Large intestine (tissue), 3 donors: ENCODE measurements at regions not wholly inside any gene's neighbourhood (a gene's known extent, or its start where the extent isn't known, plus 50 kb on each side); places are given as distances from the start of the nearest gene placed in this dataset.
"Not testable (repeated sequence)": the region's sequence is repeated elsewhere in the genome, so short reads cannot be mapped to it uniquely, and the experiment has no call there.

ENCODE experiments used
- DNase-seq, 2 donors: peaks; one replicate each; pipeline versions ENCODE4 v3.0.0 to v3.0.0-alpha.2; 2013
- H3K27ac ChIP-seq: one replicate; pipeline ENCODE4 v1.5.1; 2013; ENCODE audit warnings: low read length
- H3K27me3 ChIP-seq: 2 replicates; pipeline ENCODE4 v1.6.1; 2013; ENCODE audit warnings: low read length; ENCODE audit not compliant: control insufficient read depth, insufficient read depth
- H3K36me3 ChIP-seq: 2 replicates; pipeline ENCODE4 v1.6.1; 2013; ENCODE audit warnings: low read length; ENCODE audit not compliant: control insufficient read depth, insufficient read depth
- H3K4me1 ChIP-seq: one replicate; pipeline ENCODE4 v1.6.1; 2013; ENCODE audit warnings: low read length; ENCODE audit not compliant: control insufficient read depth, insufficient read depth
- H3K4me3 ChIP-seq: one replicate; pipeline ENCODE4 v1.5.1; 2013; ENCODE audit warnings: low read length
- H3K9me3 ChIP-seq: one replicate; pipeline ENCODE4 v1.6.1; 2013; ENCODE audit warnings: mild to moderate bottlenecking, low read depth, low read length, moderate library complexity; ENCODE audit not compliant: control insufficient read depth
- WGBS: methylation state at CpG from one replicate; pipeline ENCODE4 v1.1.5; 2013; ENCODE audit warnings: low lambda C conversion rate; ENCODE audit not compliant: insufficient coverage; 5-methylcytosine and 5-hydroxymethylcytosine counted together

DNA sequence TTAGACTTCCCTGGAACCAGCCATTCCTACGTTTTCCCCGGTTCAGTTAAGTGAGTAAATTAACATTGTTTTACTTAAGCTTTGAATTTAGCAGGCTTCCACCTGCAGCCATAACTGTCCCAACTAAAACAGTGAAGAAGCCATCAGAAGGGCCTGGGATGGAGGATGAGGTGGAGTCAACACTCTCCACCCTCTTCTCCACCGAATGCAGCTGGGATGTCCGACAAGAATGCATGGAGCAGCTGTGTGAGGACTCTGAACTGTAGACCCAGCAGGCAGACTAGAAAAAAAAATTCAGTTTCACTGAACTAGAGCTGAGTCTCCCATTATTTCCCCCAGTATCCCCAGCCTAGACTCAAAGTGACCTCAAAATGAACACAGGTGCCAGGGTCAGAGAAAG is 114.8 kb downstream of the C16orf95 start:
- Histone ChIP-seq H3K4me1 (no peaks in the 10 kb centered on the region), H3K27me3 (no peaks in the 10 kb centered on the region), H3K27ac (no peak overlapping the region), H3K9me3 (no peaks in the 10 kb centered on the region), H3K4me3 (no peak overlapping the region), H3K36me3 (no peaks in the 10 kb centered on the region)
- no peak for DNase-seq
- no CpG with 5 or more reads among the region's 4 CpGs for WGBS

DNA sequence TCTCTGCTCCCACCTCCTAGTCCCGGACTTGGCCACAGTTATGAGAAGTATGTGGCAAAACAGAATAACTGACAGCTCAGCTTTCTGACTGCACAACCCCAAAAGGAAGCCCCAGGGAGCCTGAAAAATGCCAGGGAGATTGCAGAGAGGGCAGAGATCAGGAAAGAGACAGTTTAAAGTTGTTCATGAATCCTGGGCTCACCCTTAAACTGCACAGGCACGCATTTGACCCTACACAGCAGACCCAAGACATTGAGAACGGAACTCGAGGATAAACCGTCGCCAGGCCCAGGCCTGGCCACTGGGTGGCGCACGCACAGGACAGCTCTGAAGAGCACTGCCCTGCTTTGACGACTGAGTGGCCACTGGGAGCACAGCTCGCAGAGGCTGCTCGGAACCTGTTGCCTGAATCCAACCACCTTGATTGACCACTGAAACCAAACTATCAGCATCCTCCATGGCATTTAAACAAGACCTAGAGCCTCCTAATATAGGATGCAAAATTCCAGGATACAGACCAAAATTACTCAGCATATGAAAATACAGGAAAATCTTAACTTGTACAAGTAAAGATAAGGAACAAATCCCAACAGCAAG is 114.0 kb downstream of the C16orf95 start:
- H3K27ac ChIP-seq = no peak overlapping the region
- no peaks in the 10 kb centered on the region for H3K27me3 ChIP-seq
- WGBS = no CpG with 5 or more reads among the region's 11 CpGs
- peak; percentile 27 to 39 for DNase-seq
- no peaks in the 10 kb centered on the region for H3K36me3 ChIP-seq
- H3K4me1 ChIP-seq = no peaks in the 10 kb centered on the region
- no peaks in the 10 kb centered on the region for H3K9me3 ChIP-seq
- no peak overlapping the region for H3K4me3 ChIP-seq

DNA sequence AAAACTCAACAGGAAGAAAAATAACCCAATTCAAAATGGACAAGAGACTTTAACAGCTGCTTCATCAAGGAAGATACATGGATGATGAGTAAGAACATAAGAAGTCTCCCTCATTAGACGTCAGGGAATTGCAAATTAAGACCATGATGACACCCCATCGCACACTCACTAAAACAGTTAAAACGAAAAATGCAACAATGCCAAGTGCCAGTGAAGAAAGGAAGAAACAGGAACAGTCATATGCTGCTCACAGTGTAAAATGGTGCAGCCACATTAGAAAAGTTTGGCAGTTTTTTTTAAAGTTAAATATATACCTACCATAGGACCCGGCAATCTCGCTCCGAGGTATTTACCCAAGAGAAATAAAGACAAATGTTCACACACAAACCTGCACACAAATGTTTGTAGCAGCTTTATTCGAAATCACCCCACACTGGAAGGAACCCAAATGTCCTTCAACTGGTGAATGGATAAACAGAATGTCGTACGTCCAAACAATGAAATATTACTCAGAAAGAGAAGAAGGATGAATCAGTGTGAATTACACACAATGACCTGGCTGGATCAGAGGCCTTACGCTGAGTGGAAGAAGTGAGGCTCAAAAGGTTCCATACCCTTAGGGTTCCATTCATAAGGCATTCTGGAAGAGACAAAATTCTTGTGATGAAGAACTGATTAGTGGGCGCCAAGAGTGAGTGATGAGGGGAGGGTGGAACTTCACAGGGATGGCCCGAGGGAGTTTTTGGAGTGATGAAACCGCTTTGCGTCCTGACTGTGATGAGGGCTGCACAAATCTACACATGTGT is 110.3 kb downstream of the C16orf95 start:
- WGBS = 78% methylated on average over 10 of the region's 14 CpGs
- H3K27me3 ChIP-seq = no peaks in the 10 kb centered on the region
- peaks cover 2% of the 10 kb centered on the region for H3K9me3 ChIP-seq
- no peaks in the 10 kb centered on the region for H3K4me1 ChIP-seq
- no peak overlapping the region for H3K4me3 ChIP-seq
- DNase-seq = no peak
- H3K27ac ChIP-seq = no peak overlapping the region
- H3K36me3 ChIP-seq = no peaks in the 10 kb centered on the region

DNA sequence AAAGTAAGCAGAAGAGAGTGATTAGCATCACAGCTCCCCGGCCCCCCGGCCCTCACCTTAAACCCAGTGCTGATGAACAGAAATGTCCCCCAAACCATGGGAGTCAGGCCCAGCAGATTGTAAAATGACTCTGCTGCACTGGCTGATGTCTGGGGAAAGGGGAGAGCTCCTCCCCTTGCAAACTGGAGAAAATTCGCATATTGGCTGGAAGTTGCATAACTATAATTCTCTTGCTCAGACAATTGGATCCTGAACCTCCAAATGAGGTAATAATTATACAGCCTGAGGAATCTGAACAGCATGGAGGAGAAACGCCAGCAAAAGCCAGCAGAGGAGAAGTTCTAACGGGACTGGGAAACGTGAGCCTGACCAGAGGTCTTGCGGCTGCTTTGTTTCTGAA is 109.7 kb downstream of the C16orf95 start:
- H3K36me3 ChIP-seq = no peaks in the 10 kb centered on the region
- no peaks in the 10 kb centered on the region for H3K27me3 ChIP-seq
- no peak overlapping the region for H3K27ac ChIP-seq
- no peak for DNase-seq
- no CpG with 5 or more reads among the region's 7 CpGs for WGBS
- H3K4me1 ChIP-seq = no peaks in the 10 kb centered on the region
- H3K9me3 ChIP-seq = peaks cover 2% of the 10 kb centered on the region
- no peak overlapping the region for H3K4me3 ChIP-seq

DNA sequence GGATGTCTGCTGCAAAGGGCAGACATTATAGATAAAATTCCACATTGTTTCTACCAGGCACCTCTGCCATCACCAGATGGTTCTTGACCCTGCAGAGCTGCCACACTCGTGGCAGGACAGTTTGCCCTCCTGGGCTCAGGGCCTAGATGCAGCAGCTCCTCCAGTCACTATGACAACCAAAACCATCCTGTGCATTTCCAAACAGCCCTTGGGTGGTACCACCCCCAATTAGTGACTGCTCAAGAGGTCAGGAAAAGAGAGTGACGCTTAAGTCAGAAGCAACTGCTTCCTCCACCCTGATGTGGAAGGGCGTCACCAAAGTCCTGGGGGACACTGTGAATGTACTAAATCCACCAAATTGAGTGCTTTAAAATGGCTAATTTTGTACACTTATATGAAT is 109.2 kb downstream of the C16orf95 start:
- Histone ChIP-seq H3K27me3 (no peaks in the 10 kb centered on the region), H3K4me3 (no peak overlapping the region), H3K4me1 (no peaks in the 10 kb centered on the region), H3K27ac (no peak overlapping the region), H3K9me3 (peaks cover 2% of the 10 kb centered on the region), H3K36me3 (no peaks in the 10 kb centered on the region)
- no CpG with 5 or more reads among the region's 3 CpGs for WGBS
- DNase-seq = no peak

DNA sequence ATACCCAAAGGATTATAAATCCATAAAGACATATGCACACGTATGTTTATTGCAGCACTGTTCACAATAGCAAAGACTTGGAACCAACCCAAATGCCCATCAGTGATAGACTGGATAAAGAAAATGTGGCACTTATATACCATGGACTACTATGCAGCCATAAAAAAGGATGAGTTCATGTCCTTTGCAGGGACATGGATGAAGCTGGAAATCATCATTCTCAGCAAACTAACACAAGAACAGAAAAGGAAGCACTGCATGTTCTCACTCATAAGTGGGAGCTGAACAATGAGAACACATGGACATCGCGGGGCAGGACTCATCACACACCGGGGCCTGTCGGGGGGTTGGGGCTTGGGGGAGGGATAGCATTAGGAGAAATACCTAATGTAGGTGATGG is 108.2 kb downstream of the C16orf95 start:
- H3K9me3 ChIP-seq, H3K4me3 ChIP-seq, H3K27ac ChIP-seq, DNase-seq, H3K36me3 ChIP-seq, H3K27me3 ChIP-seq, H3K4me1 ChIP-seq: not testable (repeated sequence)
- no CpG with 5 or more reads among the region's 5 CpGs for WGBS

DNA sequence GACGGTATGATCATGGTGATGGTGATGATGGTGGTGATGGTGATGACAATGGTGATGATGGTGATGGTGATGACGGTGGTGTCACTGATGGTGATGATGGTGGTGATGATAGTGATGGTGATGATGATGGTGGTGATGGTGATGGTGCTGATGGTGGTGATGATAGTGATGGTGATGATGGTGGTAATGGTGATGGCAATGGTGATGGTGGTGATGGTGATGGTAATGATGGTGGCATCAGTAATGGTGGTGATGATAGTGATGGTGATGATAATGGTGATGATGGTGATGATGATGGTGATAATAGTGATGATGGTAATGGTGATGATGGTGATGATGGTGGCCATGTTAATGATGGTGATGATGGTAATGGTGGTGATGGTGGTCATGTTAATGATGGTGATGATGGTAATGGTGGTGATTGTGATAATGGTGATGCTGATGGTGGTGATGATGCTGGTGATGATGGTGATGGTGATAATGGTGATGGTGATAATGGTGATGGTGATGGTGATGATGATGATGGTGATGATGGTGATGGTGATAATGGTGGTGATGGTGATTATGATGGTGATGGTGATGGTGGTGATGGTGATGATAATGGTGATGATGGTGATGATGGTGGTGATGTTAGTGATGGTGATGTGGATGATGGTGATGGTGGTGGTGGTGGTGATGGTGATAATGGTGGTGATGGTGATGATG is 107.2 kb downstream of the C16orf95 start:
- H3K27ac ChIP-seq = no peak overlapping the region
- H3K9me3 ChIP-seq = peaks cover 2% of the 10 kb centered on the region
- 83% methylated on average over 2 of the region's 2 CpGs for WGBS
- H3K4me3 ChIP-seq = no peak overlapping the region
- no peaks in the 10 kb centered on the region for H3K27me3 ChIP-seq
- DNase-seq = no peak
- H3K36me3 ChIP-seq = no peaks in the 10 kb centered on the region
- no peaks in the 10 kb centered on the region for H3K4me1 ChIP-seq

DNA sequence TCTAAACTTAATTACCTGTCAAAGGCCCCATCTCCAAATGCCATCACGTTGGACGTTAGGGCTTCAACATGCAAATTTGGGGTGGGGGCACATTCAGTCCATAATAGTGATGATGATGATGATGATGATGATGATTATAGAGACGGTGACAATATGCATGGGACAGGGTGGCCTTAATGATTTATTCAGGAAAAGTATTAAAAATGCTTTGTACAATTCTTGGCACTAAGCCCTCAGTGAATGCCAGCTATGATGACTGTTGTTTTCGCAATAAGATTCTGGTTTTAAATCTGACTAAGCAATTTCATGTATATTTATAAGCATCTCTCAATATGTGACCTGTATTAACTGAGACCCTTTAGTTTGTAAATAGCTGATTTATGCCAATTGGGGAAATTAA is 106.3 kb downstream of the C16orf95 start:
- Histone ChIP-seq H3K4me3 (no peak overlapping the region), H3K9me3 (peaks cover 2% of the 10 kb centered on the region), H3K27me3 (peaks cover 6% of the 10 kb centered on the region), H3K36me3 (no peaks in the 10 kb centered on the region), H3K27ac (no peak overlapping the region), H3K4me1 (no peaks in the 10 kb centered on the region)
- DNase-seq = no peak
- WGBS = 90% methylated on average over 2 of the region's 4 CpGs

DNA sequence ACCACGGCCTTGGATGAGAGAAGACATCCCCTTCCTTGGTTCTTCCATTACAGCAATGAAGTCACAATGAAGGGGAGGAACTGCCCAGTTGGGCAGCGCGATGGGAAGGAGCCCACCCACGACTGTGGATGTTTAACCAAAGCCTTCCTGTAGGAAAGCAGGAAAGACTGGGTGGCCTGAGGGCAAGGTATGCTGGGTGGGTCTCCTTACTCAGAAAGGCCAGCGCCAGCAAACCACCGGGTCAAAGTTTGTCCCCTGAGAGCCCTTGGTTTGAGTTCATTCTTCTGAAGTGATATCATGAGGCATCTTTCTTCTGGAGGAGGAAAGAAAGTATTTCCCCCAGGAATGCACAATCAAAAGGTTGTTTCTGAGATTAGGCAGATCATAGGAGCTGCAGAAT is 105.2 kb downstream of the C16orf95 start:
- no peaks in the 10 kb centered on the region for H3K4me1 ChIP-seq
- H3K27me3 ChIP-seq = peaks cover 14% of the 10 kb centered on the region
- no peak overlapping the region for H3K27ac ChIP-seq
- no peak overlapping the region for H3K4me3 ChIP-seq
- peaks cover 6% of the 10 kb centered on the region for H3K9me3 ChIP-seq
- no CpG with 5 or more reads among the region's 6 CpGs for WGBS
- H3K36me3 ChIP-seq = no peaks in the 10 kb centered on the region
- DNase-seq = no peak

DNA sequence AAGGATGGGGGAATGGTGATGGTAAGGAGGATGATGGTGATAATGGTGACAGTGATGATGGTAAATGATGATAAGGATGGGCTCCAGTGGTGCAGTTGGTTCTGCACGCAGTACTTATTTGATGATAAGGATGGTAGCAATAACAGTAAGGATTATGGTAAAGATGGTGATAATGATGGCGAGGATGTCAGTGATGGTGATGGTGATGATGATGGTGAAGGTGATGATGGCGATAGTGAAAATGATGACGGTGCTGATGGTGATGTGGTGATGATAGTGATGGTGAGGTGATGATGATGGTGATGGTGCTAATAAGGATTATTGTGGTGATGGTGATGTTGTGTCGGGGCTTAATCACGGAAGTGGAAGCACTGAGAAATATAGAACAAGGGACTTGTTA is 103.7 kb downstream of the C16orf95 start:
- Histone ChIP-seq H3K27me3 (peaks cover 17% of the 10 kb centered on the region), H3K4me1 (no peaks in the 10 kb centered on the region), H3K9me3 (peaks cover 6% of the 10 kb centered on the region), H3K4me3 (no peak overlapping the region), H3K36me3 (no peaks in the 10 kb centered on the region), H3K27ac (no peak overlapping the region)
- no peak for DNase-seq
- 100% methylated on average over 4 of the region's 6 CpGs for WGBS
